SU-DHL-6 (cell line): ENCODE measurements at regions not wholly inside any gene's neighbourhood (a gene's known extent, or its start where the extent isn't known, plus 50 kb on each side); places are given as distances from the start of the nearest gene placed in this dataset.
"Not testable (repeated sequence)": the region's sequence is repeated elsewhere in the genome, so short reads cannot be mapped to it uniquely, and the experiment has no call there.

Experiments
- H2AFZ ChIP-seq: fragments of 200-600 bp; sonication (generic); 2 replicates; pipeline ENCODE4 v1.6.1; 2014; ENCODE audit warnings: low read depth, mild to moderate bottlenecking, moderate library complexity, mixed read lengths, antibody characterized with exemption, low read length; ENCODE audit not compliant: severe bottlenecking
- H3F3A ChIP-seq: fragments of 200-600 bp; shearing (Covaris generic); 2 replicates; pipeline ENCODE4 v1.6.0; 2016; ENCODE audit warnings: antibody characterized with exemption, mild to moderate bottlenecking; ENCODE audit not compliant: insufficient read depth
- H3K27ac ChIP-seq: fragments of 200-600 bp; sonication (generic); 2 replicates; pipeline ENCODE4 v1.5.1; 2016; ENCODE audit warnings: low read depth, mild to moderate bottlenecking, low read length, moderate library complexity, mixed read lengths
- H3K27me3 ChIP-seq: fragments of 200-600 bp; sonication (generic), shearing (Covaris generic); 2 replicates; pipeline ENCODE4 v1.6.0; 2014; ENCODE audit warnings: mild to moderate bottlenecking, low read length
- H3K36me3 ChIP-seq: fragments of 200-600 bp; sonication (generic); 2 replicates; pipeline ENCODE4 v1.6.1; 2014; ENCODE audit warnings: mild to moderate bottlenecking, low read length, mixed read lengths
- H3K4me2 ChIP-seq: fragments of 300-600, 200-600 bp; shearing (Covaris generic), sonication (generic); 2 replicates; pipeline ENCODE4 v1.6.0; 2014; ENCODE audit warnings: low read length, low read depth, mild to moderate bottlenecking; ENCODE audit not compliant: poor library complexity, severe bottlenecking
- H3K4me3 ChIP-seq: fragments of 200-600 bp; sonication (generic); 2 replicates; pipeline ENCODE4 v1.5.1; 2014; ENCODE audit warnings: antibody characterized with exemption, low read length, mild to moderate bottlenecking, mixed read lengths; ENCODE audit not compliant: insufficient read depth, poor library complexity, severe bottlenecking
- H3K79me2 ChIP-seq: fragments of 200-600 bp; sonication (generic); 2 replicates; pipeline ENCODE4 v1.6.1; 2014; ENCODE audit warnings: mild to moderate bottlenecking, low read length, moderate library complexity; ENCODE audit not compliant: insufficient read depth
- H3K9ac ChIP-seq: fragments of 200-600 bp; sonication (generic); 2 replicates; pipeline ENCODE4 v1.7.0; 2014; ENCODE audit warnings: mild to moderate bottlenecking, low read length
- H3K9me2 ChIP-seq: fragments of 200-600 bp; sonication (generic); replicated peaks from 2 replicates; pipeline ENCODE4 v1.6.1; 2014; ENCODE audit warnings: low read length; ENCODE audit not compliant: insufficient read depth
- H3K9me3 ChIP-seq: fragments of 200-600 bp; sonication (generic); 2 replicates; pipeline ENCODE4 v1.6.1; 2014; ENCODE audit warnings: low read length, mixed read lengths; ENCODE audit not compliant: insufficient read depth
- H4K20me1 ChIP-seq: fragments of 200-600 bp; sonication (generic); 2 replicates; pipeline ENCODE4 v1.6.1; 2014; ENCODE audit warnings: low read depth, mild to moderate bottlenecking, antibody characterized with exemption, low read length, moderate library complexity, mixed read lengths
- EZH2phosphoT487 ChIP-seq: fragments of 200-600 bp; sonication (generic), shearing (Covaris generic); conservative IDR thresholded peaks from 2 replicates; pipeline ENCODE4 v1.6.1; 2018; ENCODE audit warnings: mild to moderate bottlenecking, antibody characterized with exemption, low read length, moderate library complexity, mixed read lengths
- TF ChIP-seq, protein P1 (sequence below): fragments of 200-600 bp; sonication (generic); IDR thresholded peaks from one replicate; pipeline ENCODE4 v1.5.1; 2017; ENCODE audit warnings: antibody characterized with exemption, mild to moderate bottlenecking, low read length, moderate library complexity; ENCODE audit not compliant: insufficient read depth, poor library complexity, severe bottlenecking

DNA sequence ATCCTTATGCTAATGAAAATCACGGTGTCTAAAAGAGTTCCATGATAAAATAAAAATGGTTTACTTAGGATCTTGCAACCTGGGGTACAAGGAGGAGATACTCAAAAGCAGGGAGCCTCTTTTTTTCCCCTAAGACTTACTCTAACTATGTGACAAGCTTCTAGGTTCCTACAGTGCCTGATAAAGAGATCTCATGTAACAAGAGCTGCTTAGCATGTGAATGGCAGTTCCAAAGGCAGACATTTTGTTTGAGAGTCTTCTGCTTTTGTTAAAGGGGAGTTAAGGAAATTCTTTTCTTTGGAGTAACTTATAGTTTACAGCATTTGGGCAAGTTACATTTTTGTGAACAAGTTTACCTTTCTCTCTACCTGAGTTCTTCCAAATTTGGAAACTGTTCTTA lies 945.8 kb upstream of the ADGRB3 start:
- H3K9me3 ChIP-seq: no peaks in the 10 kb centered on the region; the same call in 1 of the 2 replicates
- no peak overlapping the region for H3K4me3 ChIP-seq
- H3K27me3 ChIP-seq: no peaks in the 10 kb centered on the region
- TF ChIP-seq, protein P1, sequence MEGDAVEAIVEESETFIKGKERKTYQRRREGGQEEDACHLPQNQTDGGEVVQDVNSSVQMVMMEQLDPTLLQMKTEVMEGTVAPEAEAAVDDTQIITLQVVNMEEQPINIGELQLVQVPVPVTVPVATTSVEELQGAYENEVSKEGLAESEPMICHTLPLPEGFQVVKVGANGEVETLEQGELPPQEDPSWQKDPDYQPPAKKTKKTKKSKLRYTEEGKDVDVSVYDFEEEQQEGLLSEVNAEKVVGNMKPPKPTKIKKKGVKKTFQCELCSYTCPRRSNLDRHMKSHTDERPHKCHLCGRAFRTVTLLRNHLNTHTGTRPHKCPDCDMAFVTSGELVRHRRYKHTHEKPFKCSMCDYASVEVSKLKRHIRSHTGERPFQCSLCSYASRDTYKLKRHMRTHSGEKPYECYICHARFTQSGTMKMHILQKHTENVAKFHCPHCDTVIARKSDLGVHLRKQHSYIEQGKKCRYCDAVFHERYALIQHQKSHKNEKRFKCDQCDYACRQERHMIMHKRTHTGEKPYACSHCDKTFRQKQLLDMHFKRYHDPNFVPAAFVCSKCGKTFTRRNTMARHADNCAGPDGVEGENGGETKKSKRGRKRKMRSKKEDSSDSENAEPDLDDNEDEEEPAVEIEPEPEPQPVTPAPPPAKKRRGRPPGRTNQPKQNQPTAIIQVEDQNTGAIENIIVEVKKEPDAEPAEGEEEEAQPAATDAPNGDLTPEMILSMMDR: no peak
- no peak for TF ChIP-seq EZH2phosphoT487
- H3K9ac ChIP-seq: no peak overlapping the region
- no peak overlapping the region for H3K4me2 ChIP-seq
- no peaks in the 10 kb centered on the region for H3K36me3 ChIP-seq
- peak overlapping the region; percentile 56 for H2AFZ ChIP-seq
- no peaks in the 10 kb centered on the region for H3F3A ChIP-seq
- no peaks in the 10 kb centered on the region for H4K20me1 ChIP-seq
- H3K79me2 ChIP-seq: no peaks in the 10 kb centered on the region
- no peaks in the 10 kb centered on the region for H3K9me2 ChIP-seq
- no peak overlapping the region for H3K27ac ChIP-seq

DNA sequence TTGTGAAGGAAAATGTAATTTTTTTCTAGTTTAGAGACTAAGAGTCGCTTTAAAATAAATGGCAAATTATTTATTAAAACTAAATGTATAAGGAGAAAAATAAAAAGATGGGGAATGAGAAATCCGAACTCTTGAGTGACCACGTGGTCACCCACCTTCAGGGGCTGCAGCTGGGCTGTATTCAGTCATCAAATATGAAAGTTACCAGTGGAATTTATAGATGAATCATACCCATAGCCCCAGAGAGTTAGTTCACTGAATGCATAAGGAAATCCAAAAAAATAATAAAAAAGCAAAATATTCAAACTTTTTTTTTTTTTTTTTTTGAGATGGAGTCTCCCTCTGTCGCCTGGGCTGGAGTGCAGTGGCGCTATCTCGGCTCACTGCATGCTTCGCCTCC lies 947.7 kb upstream of the ADGRB3 start:
- no peaks in the 10 kb centered on the region for H4K20me1 ChIP-seq
- H2AFZ ChIP-seq: no peak overlapping the region
- H3K36me3 ChIP-seq: no peaks in the 10 kb centered on the region
- no peaks in the 10 kb centered on the region for H3K9me2 ChIP-seq
- no peaks in the 10 kb centered on the region for H3K27me3 ChIP-seq
- H3K79me2 ChIP-seq: no peaks in the 10 kb centered on the region
- H3F3A ChIP-seq: no peaks in the 10 kb centered on the region
- no peak overlapping the region for H3K4me2 ChIP-seq
- no peak overlapping the region for H3K9ac ChIP-seq
- no peak for TF ChIP-seq EZH2phosphoT487
- TF ChIP-seq, protein P1: no peak
- H3K27ac ChIP-seq: no peak overlapping the region
- no peaks in the 10 kb centered on the region; the same call in 1 of the 2 replicates for H3K9me3 ChIP-seq
- H3K4me3 ChIP-seq: no peak overlapping the region

DNA sequence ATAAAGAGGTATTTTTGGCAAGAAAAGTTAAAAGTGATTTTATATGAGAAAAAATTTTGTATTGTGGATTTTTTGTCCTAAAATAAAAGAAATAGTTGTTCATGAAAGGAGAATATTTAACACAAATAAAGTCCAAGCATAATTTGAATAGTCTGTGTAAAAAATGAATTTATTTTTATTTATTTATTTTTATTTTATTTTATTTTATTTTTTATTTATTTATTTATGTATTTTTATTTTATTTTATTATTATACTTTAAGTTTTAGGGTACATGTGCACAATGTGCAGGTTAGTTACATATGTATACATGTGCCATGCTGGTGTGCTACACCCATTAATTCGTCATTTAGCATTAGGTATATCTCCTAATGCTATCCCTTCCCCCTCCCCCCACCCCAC lies 948.9 kb upstream of the ADGRB3 start:
- not testable (repeated sequence) for H3K9me2 ChIP-seq, H3K27ac ChIP-seq, H3K79me2 ChIP-seq, H3K9me3 ChIP-seq, H3K36me3 ChIP-seq, H3K9ac ChIP-seq, H2AFZ ChIP-seq, H3K4me2 ChIP-seq, H3F3A ChIP-seq, H3K4me3 ChIP-seq, H3K27me3 ChIP-seq, H4K20me1 ChIP-seq

DNA sequence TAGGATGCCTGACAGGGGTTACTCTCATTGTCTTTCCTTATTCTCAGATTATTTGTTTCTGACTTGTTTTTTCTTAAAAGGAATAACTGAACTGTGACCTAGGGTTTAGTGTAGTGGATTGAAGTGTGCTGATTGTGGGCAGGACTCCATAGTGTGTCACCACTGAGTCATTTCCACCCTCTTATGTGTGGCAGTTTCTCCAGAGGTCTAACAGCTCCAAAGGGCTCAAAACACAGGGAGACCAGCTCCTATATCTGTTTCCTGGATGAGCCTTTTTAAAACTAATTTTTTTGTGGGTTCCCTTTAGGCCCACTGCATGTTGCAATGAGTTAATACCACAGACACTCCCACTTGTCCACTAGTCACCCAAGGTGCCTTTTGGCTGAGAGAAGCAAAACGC lies 951.1 kb upstream of the ADGRB3 start:
- Histone ChIP-seq H3K4me2 (no peak overlapping the region), H3K9me2 (no peaks in the 10 kb centered on the region), H4K20me1 (no peaks in the 10 kb centered on the region), H3K36me3 (no peaks in the 10 kb centered on the region), H3K27me3 (no peaks in the 10 kb centered on the region), H3K9me3 (no peaks in the 10 kb centered on the region; the same call in 1 of the 2 replicates), H3K4me3 (no peak overlapping the region), H3K9ac (no peak overlapping the region), H3K27ac (no peak overlapping the region), H3K79me2 (no peaks in the 10 kb centered on the region), H3F3A (no peaks in the 10 kb centered on the region), H2AFZ (peak overlapping the region; percentile 36)
- TF ChIP-seq EZH2phosphoT487: no peak
- TF ChIP-seq, protein P1: no peak
